Osteoblast (primary cell): ENCODE measurements at regions not wholly inside any gene's neighbourhood (a gene's known extent, or its start where the extent isn't known, plus 50 kb on each side); places are given as distances from the start of the nearest gene placed in this dataset.

Experiments used
- DNase-seq: peaks from one replicate; pipeline ENCODE4 v3.0.0; 2011; ENCODE audit warnings: low spot score, mixed read lengths; ENCODE audit not compliant: insufficient read length; ENCODE audit errors: missing footprints
- H2AFZ ChIP-seq: 2 replicates; pipeline ENCODE4 v1.6.0; 2011; ENCODE audit warnings: mild to moderate bottlenecking, low read length
- H3K27ac ChIP-seq: 2 replicates; pipeline ENCODE4 v1.5.1; 2011; ENCODE audit warnings: mild to moderate bottlenecking, low read depth, low read length, moderate library complexity
- H3K27me3 ChIP-seq: 2 replicates; pipeline ENCODE4 v1.6.0; 2012; ENCODE audit warnings: mild to moderate bottlenecking, control low read depth, inconsistent platforms, low read length, moderate library complexity; ENCODE audit not compliant: insufficient read depth
- H3K36me3 ChIP-seq: 2 replicates; pipeline ENCODE4 v1.5.1; 2011; ENCODE audit warnings: mild to moderate bottlenecking, low read length, control low read depth, moderate library complexity; ENCODE audit not compliant: insufficient read depth
- H3K4me1 ChIP-seq: 2 replicates; pipeline ENCODE4 v1.5.1; 2011; ENCODE audit warnings: mild to moderate bottlenecking, low read length, control low read depth, moderate library complexity; ENCODE audit not compliant: insufficient read depth
- H3K4me2 ChIP-seq: 2 replicates; pipeline ENCODE4 v1.6.0; 2011; ENCODE audit warnings: mild to moderate bottlenecking, low read length; ENCODE audit not compliant: insufficient read depth
- H3K4me3 ChIP-seq: fragments of 200-600 bp; sonication (generic); 3 replicates; pipeline ENCODE4 v1.5.1; 2012; ENCODE audit warnings: mild to moderate bottlenecking, low read length, inconsistent platforms; ENCODE audit not compliant: insufficient read depth
- H3K79me2 ChIP-seq: 2 replicates; pipeline ENCODE4 v1.6.0; 2012; ENCODE audit warnings: mild to moderate bottlenecking, low read length, control low read depth, inconsistent platforms; ENCODE audit not compliant: insufficient read depth
- H3K9me3 ChIP-seq: 2 replicates; pipeline ENCODE4 v1.5.1; 2011; ENCODE audit warnings: low read depth, low read length, control low read depth
- H4K20me1 ChIP-seq: 2 replicates; pipeline ENCODE4 v1.6.0; 2012; ENCODE audit warnings: mild to moderate bottlenecking, low read length, control low read depth; ENCODE audit not compliant: insufficient read depth
- TF ChIP-seq, protein P1 (sequence below): IDR thresholded peaks from 2 replicates; pipeline ENCODE4 v1.5.1; 2011; ENCODE audit warnings: mild to moderate bottlenecking, low read depth, low read length, moderate library complexity; ENCODE audit errors: extremely low read depth

DNA sequence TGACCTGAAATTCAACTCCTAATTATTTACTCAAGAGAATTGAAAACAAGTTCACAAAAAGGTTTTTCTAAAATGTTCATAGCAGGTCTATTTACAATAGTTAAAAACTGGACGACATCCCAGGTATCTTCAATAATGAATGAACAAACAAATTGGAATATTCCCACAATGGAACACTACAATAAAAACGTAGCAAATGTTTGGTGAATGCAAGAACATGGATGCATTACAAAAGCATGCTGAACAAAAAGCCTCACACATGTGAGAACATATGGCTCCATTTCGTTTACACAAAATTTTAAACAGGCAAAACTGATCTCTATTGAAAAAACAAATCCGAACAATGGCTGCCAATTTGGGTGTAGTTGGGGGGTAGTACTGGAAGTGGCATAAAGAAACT is 669.9 kb downstream of the MTRR start:
- Histone ChIP-seq H4K20me1 (no peaks in the 10 kb centered on the region), H3K27ac (no peak overlapping the region), H3K4me3 (no peak overlapping the region), H3K79me2 (no peaks in the 10 kb centered on the region), H3K9me3 (no peaks in the 10 kb centered on the region), H3K27me3 (no peaks in the 10 kb centered on the region), H3K36me3 (no peaks in the 10 kb centered on the region), H2AFZ (no peak overlapping the region), H3K4me1 (no peaks in the 10 kb centered on the region), H3K4me2 (no peak overlapping the region)
- TF ChIP-seq, protein P1, sequence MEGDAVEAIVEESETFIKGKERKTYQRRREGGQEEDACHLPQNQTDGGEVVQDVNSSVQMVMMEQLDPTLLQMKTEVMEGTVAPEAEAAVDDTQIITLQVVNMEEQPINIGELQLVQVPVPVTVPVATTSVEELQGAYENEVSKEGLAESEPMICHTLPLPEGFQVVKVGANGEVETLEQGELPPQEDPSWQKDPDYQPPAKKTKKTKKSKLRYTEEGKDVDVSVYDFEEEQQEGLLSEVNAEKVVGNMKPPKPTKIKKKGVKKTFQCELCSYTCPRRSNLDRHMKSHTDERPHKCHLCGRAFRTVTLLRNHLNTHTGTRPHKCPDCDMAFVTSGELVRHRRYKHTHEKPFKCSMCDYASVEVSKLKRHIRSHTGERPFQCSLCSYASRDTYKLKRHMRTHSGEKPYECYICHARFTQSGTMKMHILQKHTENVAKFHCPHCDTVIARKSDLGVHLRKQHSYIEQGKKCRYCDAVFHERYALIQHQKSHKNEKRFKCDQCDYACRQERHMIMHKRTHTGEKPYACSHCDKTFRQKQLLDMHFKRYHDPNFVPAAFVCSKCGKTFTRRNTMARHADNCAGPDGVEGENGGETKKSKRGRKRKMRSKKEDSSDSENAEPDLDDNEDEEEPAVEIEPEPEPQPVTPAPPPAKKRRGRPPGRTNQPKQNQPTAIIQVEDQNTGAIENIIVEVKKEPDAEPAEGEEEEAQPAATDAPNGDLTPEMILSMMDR = no peak
- DNase-seq = no peak

DNA sequence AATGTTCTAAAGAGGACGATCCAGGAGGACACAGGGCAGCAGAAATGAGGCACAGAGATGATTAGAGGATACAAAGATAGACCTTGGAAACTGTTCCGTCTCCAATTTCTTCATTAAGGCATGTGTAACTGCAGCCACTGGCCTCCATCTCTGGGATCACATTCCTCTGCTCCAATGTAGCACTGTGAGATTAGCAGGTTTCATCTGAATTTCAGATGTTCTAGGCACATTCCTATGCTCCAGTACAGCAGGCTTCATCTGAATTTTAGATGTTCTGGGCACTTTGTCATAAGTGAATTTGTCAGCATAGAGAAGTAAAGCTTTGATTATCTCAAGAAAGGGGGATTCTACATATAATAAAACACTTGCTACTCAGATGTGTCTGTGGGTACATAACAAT is 671.4 kb downstream of the MTRR start:
- H3K4me1 ChIP-seq = no peaks in the 10 kb centered on the region
- no peak overlapping the region for H3K27ac ChIP-seq

DNA sequence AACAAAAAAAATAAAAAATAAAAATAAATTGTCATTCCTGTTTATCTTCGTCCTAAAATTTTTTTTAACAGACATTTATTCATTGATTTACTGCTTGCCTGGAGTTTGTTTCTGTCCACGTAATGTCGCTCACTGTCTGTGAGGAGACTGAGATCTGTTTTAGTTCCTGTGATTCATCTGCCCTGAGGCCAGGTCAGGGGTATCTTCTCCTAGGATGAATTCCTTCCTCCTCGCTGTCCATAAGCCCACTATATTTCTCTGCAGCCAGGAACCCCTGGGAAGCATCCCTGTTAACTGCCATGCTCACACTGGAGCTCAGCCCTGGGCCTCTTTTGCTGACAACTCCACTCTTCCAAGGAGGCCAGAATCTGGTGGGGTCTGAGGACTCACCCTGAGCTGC is 682.0 kb downstream of the MTRR start:
- Histone ChIP-seq H3K4me2 (no peak overlapping the region), H4K20me1 (no peaks in the 10 kb centered on the region), H3K27me3 (no peaks in the 10 kb centered on the region), H3K9me3 (no peaks in the 10 kb centered on the region), H3K27ac (no peak overlapping the region), H3K4me1 (no peaks in the 10 kb centered on the region), H3K79me2 (no peaks in the 10 kb centered on the region), H3K4me3 (no peak overlapping the region), H2AFZ (no peak overlapping the region), H3K36me3 (no peaks in the 10 kb centered on the region)
- TF ChIP-seq, protein P1 = no peak
- no peak for DNase-seq

More for the DNA sequence above, 671.4 kb downstream of the MTRR start:
- Histone ChIP-seq H3K9me3 (no peaks in the 10 kb centered on the region), H3K79me2 (no peaks in the 10 kb centered on the region), H4K20me1 (no peaks in the 10 kb centered on the region), H3K27me3 (no peaks in the 10 kb centered on the region), H3K4me3 (no peak overlapping the region), H3K4me2 (no peak overlapping the region), H2AFZ (no peak overlapping the region), H3K36me3 (no peaks in the 10 kb centered on the region)
- TF ChIP-seq, protein P1 = no peak
- DNase-seq = no peak

DNA sequence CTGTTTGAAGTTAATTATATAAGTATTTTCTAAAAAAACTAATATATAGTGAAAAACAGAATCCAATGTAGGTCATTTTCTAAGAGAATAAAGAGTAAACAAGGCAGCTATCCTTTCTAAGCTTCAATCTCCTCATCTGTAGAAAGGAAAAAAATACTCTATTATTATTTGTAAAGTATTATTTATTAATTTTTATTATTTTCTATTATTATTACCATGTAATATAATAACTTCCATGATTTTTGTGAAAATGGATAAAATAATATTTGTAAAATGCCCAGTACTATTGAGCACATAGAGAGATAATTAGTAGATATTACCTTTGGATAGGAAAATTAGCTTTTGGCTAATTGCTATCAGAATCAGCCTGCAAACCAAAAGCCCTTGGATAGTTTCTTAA is 684.4 kb downstream of the MTRR start:
- Histone ChIP-seq H3K79me2 (no peaks in the 10 kb centered on the region), H3K4me2 (no peak overlapping the region), H3K36me3 (no peaks in the 10 kb centered on the region), H4K20me1 (no peaks in the 10 kb centered on the region), H3K4me3 (no peak overlapping the region), H2AFZ (no peak overlapping the region), H3K27ac (no peak overlapping the region), H3K27me3 (no peaks in the 10 kb centered on the region), H3K9me3 (no peaks in the 10 kb centered on the region), H3K4me1 (no peaks in the 10 kb centered on the region)
- TF ChIP-seq, protein P1 = no peak
- no peak for DNase-seq
